ENCODE measurements at regions not wholly inside any gene's neighbourhood (a gene's known extent, or its start where the extent isn't known, plus 50 kb on each side); places are given as distances from the start of the nearest gene placed in this dataset.

DNA sequence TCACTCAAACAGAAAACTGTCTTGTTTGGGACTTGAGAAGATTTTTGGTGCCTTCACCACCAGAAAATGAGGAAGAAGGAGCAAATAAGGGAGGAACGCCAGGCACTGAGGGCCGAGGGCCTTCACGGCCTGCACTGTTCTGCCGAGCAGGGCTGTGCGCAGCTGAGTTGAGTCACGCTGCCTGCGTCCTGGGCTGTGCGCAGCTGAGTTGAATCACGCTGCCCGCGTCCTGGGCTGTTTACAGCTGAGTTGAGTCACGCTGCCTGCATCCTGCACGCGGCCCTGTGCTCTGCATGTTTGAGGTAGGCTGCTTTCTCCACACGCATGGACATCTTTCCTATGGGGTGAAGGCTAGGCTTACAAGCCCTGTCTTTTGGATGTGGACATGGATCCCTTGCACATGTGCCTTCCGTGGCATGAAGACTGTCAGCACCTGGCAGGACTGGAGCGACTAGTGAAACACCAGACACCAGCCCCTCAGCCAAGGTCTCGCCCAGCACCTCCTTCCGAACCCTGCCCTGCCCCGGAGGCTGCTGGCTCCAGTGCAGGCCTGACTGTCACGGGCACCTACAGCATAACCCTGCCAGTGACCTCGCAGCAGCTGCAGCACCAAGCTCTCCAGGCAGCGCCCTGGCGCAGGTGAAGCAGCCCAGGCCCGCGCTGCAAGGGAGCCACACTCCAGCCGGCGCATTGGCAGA, 96.7 kb downstream of the HTR5A start:
- no peak overlapping the region for H3K4me3 ChIP-seq (ENCODE audit: low read depth, low read length)
- TF ChIP-seq, protein P1, sequence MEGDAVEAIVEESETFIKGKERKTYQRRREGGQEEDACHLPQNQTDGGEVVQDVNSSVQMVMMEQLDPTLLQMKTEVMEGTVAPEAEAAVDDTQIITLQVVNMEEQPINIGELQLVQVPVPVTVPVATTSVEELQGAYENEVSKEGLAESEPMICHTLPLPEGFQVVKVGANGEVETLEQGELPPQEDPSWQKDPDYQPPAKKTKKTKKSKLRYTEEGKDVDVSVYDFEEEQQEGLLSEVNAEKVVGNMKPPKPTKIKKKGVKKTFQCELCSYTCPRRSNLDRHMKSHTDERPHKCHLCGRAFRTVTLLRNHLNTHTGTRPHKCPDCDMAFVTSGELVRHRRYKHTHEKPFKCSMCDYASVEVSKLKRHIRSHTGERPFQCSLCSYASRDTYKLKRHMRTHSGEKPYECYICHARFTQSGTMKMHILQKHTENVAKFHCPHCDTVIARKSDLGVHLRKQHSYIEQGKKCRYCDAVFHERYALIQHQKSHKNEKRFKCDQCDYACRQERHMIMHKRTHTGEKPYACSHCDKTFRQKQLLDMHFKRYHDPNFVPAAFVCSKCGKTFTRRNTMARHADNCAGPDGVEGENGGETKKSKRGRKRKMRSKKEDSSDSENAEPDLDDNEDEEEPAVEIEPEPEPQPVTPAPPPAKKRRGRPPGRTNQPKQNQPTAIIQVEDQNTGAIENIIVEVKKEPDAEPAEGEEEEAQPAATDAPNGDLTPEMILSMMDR (IDR thresholded peaks at IDR 0.05; ENCODE audit: insufficient read depth, low read depth, low read length, missing control alignments), result no peak
- peak; percentile 88 for DNase-seq (ENCODE audit: low read depth)

DNA sequence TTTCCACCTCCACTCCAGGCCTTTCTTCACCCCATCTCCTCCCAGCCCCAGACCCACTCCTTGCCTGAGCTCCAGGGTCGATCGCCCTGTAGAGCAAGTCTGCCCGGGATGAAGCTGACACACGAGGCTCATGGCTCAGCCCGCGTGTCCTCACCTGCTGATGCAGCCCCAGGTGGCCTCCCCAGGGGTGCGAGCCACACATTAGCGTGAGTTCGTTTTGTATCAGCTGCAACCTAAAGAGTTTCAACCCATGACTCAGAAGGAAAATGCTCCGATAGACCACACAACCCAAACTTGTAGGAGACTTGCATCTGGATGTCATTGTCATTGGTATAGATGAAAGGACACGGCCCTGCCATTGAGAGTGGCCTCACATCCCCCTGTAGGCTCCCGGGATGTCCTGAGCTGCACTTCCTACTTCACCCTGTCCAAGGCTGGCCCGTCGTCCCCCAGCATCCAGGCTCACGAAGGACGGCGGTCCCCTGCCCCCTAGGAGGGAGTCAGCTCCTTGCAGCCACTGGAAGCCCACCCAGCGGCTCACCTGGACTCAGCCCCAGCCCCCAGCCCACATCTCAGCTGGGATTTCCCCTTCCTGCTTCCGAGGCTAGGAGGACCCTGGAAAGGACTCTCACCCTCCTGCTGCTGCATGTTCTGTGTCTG, 97.7 kb downstream of the HTR5A start:
- TF ChIP-seq, protein P1 (IDR thresholded peaks at IDR 0.05; ENCODE audit: insufficient read depth, low read depth, low read length, missing control alignments), result no peak
- no peak overlapping the region for H3K4me3 ChIP-seq (ENCODE audit: low read depth, low read length)
- DNase-seq (ENCODE audit: low read depth), result peak; percentile 80

DNA sequence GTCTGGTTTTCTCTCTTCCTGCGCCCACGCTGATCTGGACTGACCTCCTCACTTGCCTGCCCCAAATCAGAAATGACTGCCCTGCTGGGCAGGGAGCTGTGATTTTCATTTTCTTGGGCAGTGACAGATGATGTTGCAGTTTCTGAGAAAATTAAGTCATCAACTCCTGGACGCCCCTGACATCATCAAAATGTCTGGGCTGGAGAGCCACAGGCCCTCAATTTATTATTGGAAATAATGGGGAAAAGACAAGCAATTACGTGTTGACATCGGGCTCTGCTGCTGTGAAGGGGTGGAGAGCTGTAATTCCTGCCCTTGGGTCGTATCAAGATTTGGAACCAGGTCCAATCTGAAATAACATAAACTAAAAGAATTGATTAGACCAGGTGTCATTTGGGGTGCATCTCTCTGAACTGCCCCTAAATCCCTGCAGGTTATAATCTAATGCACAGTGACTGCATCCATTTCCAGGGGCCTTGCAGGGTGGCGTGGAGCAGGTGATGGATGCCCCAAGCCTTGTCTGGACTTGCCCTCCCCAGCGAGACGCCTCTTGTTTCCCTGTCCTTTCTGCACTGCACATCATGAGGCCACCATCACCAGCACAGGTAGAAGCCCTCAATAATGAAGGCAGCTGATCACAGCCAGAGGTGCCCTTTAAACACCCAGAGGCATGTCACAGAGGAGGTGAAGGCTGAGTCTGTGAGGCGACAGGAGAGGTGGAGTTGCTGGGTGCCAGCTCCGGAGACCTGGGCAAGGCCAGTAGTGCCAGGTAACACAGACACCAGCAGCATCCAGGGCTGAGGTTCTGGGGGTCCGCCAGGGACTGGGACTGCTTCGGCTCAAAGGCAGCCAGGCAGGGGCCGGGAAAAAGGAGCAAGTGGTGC, 98.7 kb downstream of the HTR5A start:
- DNase-seq (ENCODE audit: low read depth), result no peak
- no peak overlapping the region for H3K4me3 ChIP-seq (ENCODE audit: low read depth, low read length)

DNA sequence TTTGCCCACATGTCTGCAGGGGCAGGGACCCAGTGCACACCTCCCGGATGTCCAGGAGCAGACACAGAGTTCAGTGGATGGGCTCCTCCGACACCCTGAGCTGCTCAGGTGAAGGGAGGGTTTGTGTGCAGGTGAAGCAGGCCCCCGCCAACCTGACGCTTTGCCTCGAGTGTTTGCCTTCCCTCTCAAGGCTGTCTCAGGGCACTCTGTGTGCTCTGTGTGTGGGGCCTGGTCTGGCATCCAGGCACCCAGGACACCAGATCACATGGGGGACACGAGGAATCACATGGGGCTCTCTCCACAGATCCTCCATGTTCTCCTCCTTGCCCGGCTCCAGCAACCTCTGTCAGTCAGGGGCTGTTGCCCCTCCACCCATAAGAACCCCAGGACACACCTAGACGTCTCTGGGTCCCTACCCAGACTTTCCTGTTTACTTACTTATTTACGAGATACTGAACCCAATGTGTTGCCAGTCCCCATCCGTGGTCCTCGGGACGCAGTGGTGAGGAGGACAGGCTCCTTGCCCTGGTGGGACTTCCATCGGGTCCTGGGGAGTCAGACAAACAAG, 99.5 kb downstream of the HTR5A start:
- no peak overlapping the region for H3K4me3 ChIP-seq (ENCODE audit: low read depth, low read length)
- no peak for DNase-seq (ENCODE audit: low read depth)
- TF ChIP-seq, protein P1 (IDR thresholded peaks at IDR 0.05; ENCODE audit: insufficient read depth, low read depth, low read length, missing control alignments), result no peak

More for the DNA sequence above, 98.7 kb downstream of the HTR5A start:
- TF ChIP-seq, protein P1 (IDR thresholded peaks at IDR 0.05; ENCODE audit: insufficient read depth, low read depth, low read length, missing control alignments), result no peak

DNA sequence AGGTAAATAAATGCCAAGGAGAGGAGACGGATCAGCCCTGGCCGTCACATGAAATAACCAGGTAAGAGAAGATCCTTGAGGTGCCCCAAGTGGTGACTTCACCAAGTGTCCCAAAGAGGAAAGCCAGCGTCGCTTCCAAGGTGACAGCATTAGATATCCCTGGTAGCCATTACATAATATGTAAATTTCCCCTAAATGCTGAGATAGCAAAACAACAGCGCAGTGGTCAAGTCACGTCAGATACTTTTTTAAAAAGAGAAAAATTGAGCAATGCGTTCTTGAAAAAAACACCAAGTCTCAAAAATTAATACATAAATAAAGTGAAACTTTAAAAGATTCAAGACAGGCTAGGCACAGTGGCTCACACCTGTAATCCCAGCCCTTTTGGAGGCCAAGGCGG, 100.2 kb downstream of the HTR5A start:
- H3K4me3 ChIP-seq (ENCODE audit: low read depth, low read length), result no peak overlapping the region
- no peak for DNase-seq (ENCODE audit: low read depth)
- TF ChIP-seq, protein P1 (IDR thresholded peaks at IDR 0.05; ENCODE audit: insufficient read depth, low read depth, low read length, missing control alignments), result no peak

DNA sequence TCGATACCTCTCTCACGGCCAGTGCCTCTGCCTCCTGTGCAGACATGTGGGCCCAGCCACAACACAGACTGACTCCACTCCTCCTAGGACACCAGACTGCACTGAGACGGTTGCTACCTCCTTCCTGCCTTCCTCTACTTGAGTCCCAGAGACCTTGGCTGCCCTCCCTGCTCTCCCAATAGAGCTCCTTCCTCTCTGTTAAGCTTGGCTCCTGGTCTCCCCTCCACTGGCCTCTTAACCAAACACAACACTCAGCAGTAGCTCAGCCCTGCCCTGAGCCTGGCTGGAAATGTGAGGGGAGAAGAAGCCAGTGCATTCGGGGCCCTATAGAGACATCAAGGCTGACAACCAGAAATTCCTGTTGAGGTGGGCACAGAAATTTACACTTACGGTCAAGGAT, 102.0 kb downstream of the HTR5A start:
- TF ChIP-seq, protein P1 (IDR thresholded peaks at IDR 0.05; ENCODE audit: insufficient read depth, low read depth, low read length, missing control alignments), result no peak
- DNase-seq (ENCODE audit: low read depth), result no peak
- H3K4me3 ChIP-seq (ENCODE audit: low read depth, low read length), result no peak overlapping the region

All from GM12865 (cell line).